ENCODE measurements at regions not wholly inside any gene's neighbourhood (a gene's known extent, or its start where the extent isn't known, plus 50 kb on each side); places are given as distances from the start of the nearest gene placed in this dataset.

DNA sequence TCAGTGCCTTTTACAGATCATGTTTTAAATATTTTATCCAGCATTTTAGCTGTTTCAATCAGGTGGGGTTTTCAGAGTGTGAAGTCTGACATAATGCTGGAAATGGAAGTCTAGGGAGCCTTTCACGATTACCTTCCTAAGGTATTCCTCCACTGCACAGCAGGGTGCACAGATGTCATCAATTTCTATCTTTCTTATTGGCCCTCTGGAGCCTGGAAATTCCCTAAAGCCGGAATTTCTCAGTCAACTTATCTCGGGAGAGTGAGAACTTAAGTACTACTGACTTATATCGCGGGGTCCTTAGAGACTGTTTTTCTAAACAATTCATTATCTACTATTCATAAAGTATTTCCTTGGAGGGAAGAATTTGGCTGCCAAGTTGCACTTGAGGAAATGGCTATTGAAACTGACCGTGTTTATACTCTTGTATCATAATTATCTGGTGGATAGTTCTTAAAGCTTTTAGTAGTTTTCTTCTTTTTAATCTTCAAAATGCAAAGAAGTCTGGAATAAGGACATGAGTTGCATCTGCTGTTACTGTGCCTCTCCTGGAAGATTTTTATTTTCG lies 311.8 kb upstream of the B3GALT2 start:
- peaks cover 0 to 38% (median 0%) of the 10 kb centered on the region in 3 donors for H3K36me3 Mint-ChIP-seq
- Histone ChIP-seq H3K4me3 (ENCODE audit: low read length) (no peak overlapping the region), H3K9me3 (ENCODE audit: low read length) (no peaks in the 10 kb centered on the region), H3K36me3 (ENCODE audit: insufficient read depth, low read length) (no peaks in the 10 kb centered on the region), H3K4me1 (ENCODE audit: insufficient read depth, low read length) (no peaks in the 10 kb centered on the region), H3K27me3 (ENCODE audit: insufficient read depth, low read length, poor library complexity, severe bottlenecking) (no peaks in the 10 kb centered on the region), H3K27ac (ENCODE audit: low read depth, low read length) (no peak overlapping the region)
- peak overlapping the region in 1 of 7 donors; percentile 32 for H3K4me3 Mint-ChIP-seq
- DNase-seq: no peak
- CTCF ChIA-PET: interaction anchor here (1.1 kb wide), 1 partner anchor 40 kb away, joined by 3 read pairs; no protein-coding TSS in a partner anchor
- H3K4me1 Mint-ChIP-seq: peaks cover 27 to 38% (median 33%) of the 10 kb centered on the region in 3 donors
- H3K27me3 Mint-ChIP-seq: no peaks in the 10 kb centered on the region
- POLR2A ChIA-PET: no interaction called here
- H3K9me3 Mint-ChIP-seq: peaks cover 0 to 5% (median 2%) of the 10 kb centered on the region in 5 donors
- peak overlapping the region in 6 of 8 donors; percentile 36 to 84 (median 62) for H3K27ac Mint-ChIP-seq

DNA sequence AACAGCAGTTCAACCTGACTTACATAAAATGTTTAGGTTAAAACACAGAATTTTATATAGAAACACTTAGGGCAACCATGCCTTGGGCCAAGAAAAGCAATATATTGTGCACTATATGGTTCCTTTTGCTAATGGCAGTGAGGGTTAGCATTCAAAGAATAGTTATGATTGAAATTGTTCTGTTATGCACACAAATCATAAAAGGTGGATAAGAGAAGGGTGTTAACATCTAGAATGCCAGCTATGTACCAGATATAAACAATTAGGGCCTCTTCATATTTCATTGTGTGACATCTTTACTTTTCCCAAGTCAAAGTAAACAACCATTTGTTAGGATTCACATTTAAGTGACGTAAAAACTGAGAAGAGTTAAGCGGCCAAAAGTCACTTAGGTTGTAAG lies 308.0 kb upstream of the B3GALT2 start:
- Mint-ChIP-seq H3K27ac (peak overlapping the region in 5 of 8 donors; percentile 5 to 78 (median 19)), H3K4me1 (peaks cover 49 to 53% (median 51%) of the 10 kb centered on the region in 3 donors), H3K36me3 (peaks cover 0 to 59% (median 4%) of the 10 kb centered on the region in 3 donors), H3K4me3 (no peak overlapping the region), H3K9me3 (peaks cover 0 to 18% (median 14%) of the 10 kb centered on the region in 5 donors), H3K27me3 (no peaks in the 10 kb centered on the region)
- ChIA-PET CTCF (interaction anchor here (0.7 kb wide), 1 partner anchor 12 kb away, joined by 3 read pairs; no protein-coding TSS in a partner anchor), POLR2A (no interaction called here)
- Histone ChIP-seq H3K36me3 (ENCODE audit: insufficient read depth, low read length) (no peaks in the 10 kb centered on the region), H3K9me3 (ENCODE audit: low read length) (no peaks in the 10 kb centered on the region), H3K27me3 (ENCODE audit: insufficient read depth, low read length, poor library complexity, severe bottlenecking) (no peaks in the 10 kb centered on the region), H3K4me1 (ENCODE audit: insufficient read depth, low read length) (no peaks in the 10 kb centered on the region), H3K27ac (ENCODE audit: low read depth, low read length) (no peak overlapping the region), H3K4me3 (ENCODE audit: low read length) (no peak overlapping the region)
- no peak for DNase-seq

DNA sequence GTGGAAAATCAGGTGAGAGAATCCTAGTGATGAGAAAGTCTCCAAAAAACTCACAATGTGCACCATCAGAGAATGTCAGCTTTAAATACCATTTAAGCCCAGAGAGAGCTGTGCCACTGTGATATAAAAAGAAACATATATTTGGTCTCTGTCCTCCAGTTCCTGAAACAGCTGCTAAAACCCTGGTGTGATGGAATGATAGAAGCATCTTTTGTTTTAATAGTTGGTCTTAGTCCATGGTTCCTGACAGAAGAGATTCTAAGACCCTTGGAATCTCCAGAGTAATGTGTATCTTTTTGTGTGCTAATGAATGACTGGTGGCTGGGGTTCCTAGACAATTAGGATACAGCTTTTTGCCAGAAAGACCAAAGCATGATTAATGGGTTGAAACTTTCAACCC lies 302.8 kb upstream of the B3GALT2 start:
- Mint-ChIP-seq H3K4me1 (peaks cover 44 to 51% (median 46%) of the 10 kb centered on the region in 3 donors), H3K27me3 (no peaks in the 10 kb centered on the region), H3K36me3 (peaks cover 0 to 67% (median 4%) of the 10 kb centered on the region in 3 donors), H3K9me3 (peaks cover 2 to 36% (median 20%) of the 10 kb centered on the region in 5 donors), H3K27ac (peak overlapping the region in 2 of 8 donors; percentile 21 to 30), H3K4me3 (no peak overlapping the region)
- H3K9me3 ChIP-seq (ENCODE audit: low read length): no peaks in the 10 kb centered on the region
- H3K27ac ChIP-seq (ENCODE audit: low read depth, low read length): no peak overlapping the region
- no peaks in the 10 kb centered on the region for H3K4me1 ChIP-seq (ENCODE audit: insufficient read depth, low read length)
- POLR2A ChIA-PET: no interaction called here
- no peak for DNase-seq
- no peaks in the 10 kb centered on the region for H3K27me3 ChIP-seq (ENCODE audit: insufficient read depth, low read length, poor library complexity, severe bottlenecking)
- no peaks in the 10 kb centered on the region for H3K36me3 ChIP-seq (ENCODE audit: insufficient read depth, low read length)
- no peak overlapping the region for H3K4me3 ChIP-seq (ENCODE audit: low read length)
- CTCF ChIA-PET: no interaction called here

DNA sequence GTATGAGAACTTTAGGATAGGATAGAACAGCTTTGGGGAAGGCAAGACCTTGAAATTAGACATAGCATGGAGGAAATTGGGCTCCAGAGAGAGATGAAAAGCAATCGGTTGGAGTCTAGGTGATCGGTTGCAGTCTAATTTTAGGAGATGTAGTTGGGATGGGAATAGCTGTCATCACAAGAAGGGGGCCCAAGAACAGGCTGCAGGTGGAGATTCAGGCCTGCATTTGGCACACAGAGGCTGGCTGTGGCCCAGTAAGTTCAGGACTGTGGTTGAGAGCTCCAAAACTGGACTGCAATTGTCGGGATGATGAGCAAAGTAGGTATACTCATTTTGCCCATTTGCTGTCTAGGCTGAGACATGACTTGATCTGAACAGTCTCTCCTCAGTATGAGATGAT lies 301.3 kb upstream of the B3GALT2 start:
- no peak overlapping the region for H3K4me3 ChIP-seq (ENCODE audit: low read length)
- no peaks in the 10 kb centered on the region for H3K9me3 ChIP-seq (ENCODE audit: low read length)
- H3K27ac ChIP-seq (ENCODE audit: low read depth, low read length): no peak overlapping the region
- DNase-seq: no peak
- no peaks in the 10 kb centered on the region for H3K27me3 Mint-ChIP-seq
- H3K4me1 Mint-ChIP-seq: peaks cover 33 to 36% (median 36%) of the 10 kb centered on the region in 3 donors
- H3K4me3 Mint-ChIP-seq: peak overlapping the region in 1 of 7 donors; percentile 16
- H3K36me3 Mint-ChIP-seq: peaks cover 0 to 68% (median 4%) of the 10 kb centered on the region in 3 donors
- H3K36me3 ChIP-seq (ENCODE audit: insufficient read depth, low read length): no peaks in the 10 kb centered on the region
- no peaks in the 10 kb centered on the region for H3K27me3 ChIP-seq (ENCODE audit: insufficient read depth, low read length, poor library complexity, severe bottlenecking)
- H3K27ac Mint-ChIP-seq: peak overlapping the region in 5 of 8 donors; percentile 56 to 92 (median 81)
- POLR2A ChIA-PET: interaction anchor here (0.6 kb wide), 1 partner anchor 43 kb away, joined by 3 read pairs; no protein-coding TSS in a partner anchor
- H3K4me1 ChIP-seq (ENCODE audit: insufficient read depth, low read length): no peaks in the 10 kb centered on the region
- H3K9me3 Mint-ChIP-seq: peaks cover 2 to 40% (median 20%) of the 10 kb centered on the region in 5 donors
- CTCF ChIA-PET: no interaction called here

DNA sequence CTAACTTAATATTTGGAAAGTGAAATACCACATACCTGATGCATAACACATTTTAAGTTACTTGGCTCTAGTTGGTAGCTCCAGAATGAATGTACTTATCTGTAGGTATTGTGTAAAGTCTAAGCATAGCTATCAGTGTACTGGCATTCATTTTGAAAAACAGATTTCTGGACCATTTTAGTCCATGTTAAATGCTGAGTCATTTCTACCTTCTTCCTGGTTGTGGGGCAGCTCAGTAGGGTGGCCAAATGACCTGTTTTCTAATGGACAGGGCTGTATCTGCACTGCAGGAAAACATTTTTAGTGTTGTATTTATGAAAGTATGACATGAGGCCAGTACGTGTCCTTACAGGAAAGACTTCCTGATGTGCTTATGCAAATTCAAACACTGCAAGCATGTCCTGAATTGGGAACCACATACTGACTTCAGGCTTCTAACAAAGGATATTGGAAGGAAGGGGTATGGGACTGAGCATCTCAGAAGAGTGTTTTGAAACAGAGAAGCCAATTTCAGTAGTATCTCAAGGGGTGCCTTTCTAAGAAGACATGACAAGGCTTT lies 300.3 kb upstream of the B3GALT2 start:
- ChIA-PET CTCF (no interaction called here), POLR2A (interaction anchor here (0.6 kb wide), 1 partner anchor 69 kb away, joined by 4 read pairs; no protein-coding TSS in a partner anchor)
- Mint-ChIP-seq H3K9me3 (peaks cover 2 to 47% (median 20%) of the 10 kb centered on the region in 5 donors), H3K27ac (peak overlapping the region in 7 of 8 donors; percentile 29 to 92 (median 59)), H3K36me3 (peaks cover 0 to 71% (median 5%) of the 10 kb centered on the region in 3 donors), H3K4me1 (peaks cover 30 to 32% (median 31%) of the 10 kb centered on the region in 3 donors), H3K4me3 (peak overlapping the region in 4 of 7 donors; percentile 4 to 47 (median 28)), H3K27me3 (no peaks in the 10 kb centered on the region)
- no peaks in the 10 kb centered on the region for H3K9me3 ChIP-seq (ENCODE audit: low read length)
- no peak overlapping the region for H3K27ac ChIP-seq (ENCODE audit: low read depth, low read length)
- no peaks in the 10 kb centered on the region for H3K36me3 ChIP-seq (ENCODE audit: insufficient read depth, low read length)
- H3K27me3 ChIP-seq (ENCODE audit: insufficient read depth, low read length, poor library complexity, severe bottlenecking): no peaks in the 10 kb centered on the region
- no peaks in the 10 kb centered on the region for H3K4me1 ChIP-seq (ENCODE audit: insufficient read depth, low read length)
- no peak overlapping the region for H3K4me3 ChIP-seq (ENCODE audit: low read length)
- DNase-seq: no peak

DNA sequence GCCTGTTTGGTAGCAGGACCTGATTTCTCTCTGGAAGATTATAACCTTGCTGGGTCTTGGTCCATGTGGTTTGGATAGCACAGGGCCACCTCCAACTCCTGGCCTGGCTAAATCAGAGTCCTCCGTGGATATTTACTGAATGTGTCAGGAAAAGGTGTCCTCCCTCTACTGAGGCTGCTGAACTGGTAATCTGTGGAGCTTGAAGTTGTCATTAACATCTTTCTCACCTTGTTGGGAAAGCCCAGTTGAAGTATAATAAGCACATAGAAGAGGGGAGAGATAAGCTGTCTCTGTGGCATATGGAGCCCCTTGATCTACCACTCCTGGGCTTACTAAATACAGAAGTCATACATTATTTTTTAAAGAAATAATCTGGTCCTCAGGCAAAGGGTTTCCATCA lies 294.3 kb upstream of the B3GALT2 start:
- ChIA-PET CTCF (interaction anchor here (1.4 to 2.3 kb wide), 2 partner anchors 59 to 814 kb away, joined by 3 to 5 read pairs; no protein-coding TSS in a partner anchor), POLR2A (no interaction called here)
- H3K27ac ChIP-seq (ENCODE audit: low read depth, low read length): no peak overlapping the region
- no peak overlapping the region for H3K4me3 ChIP-seq (ENCODE audit: low read length)
- peak overlapping the region; percentile 44 to 99 (median 86) for H3K27ac Mint-ChIP-seq
- H3K36me3 Mint-ChIP-seq: peaks cover 4 to 64% (median 27%) of the 10 kb centered on the region in 3 donors
- H3K36me3 ChIP-seq (ENCODE audit: insufficient read depth, low read length): no peaks in the 10 kb centered on the region
- no peak for DNase-seq
- peak overlapping the region in 2 of 7 donors; percentile 6 to 70 for H3K4me3 Mint-ChIP-seq
- peaks cover 13 to 50% (median 26%) of the 10 kb centered on the region in 5 donors for H3K9me3 Mint-ChIP-seq
- H3K27me3 ChIP-seq (ENCODE audit: insufficient read depth, low read length, poor library complexity, severe bottlenecking): no peaks in the 10 kb centered on the region
- H3K27me3 Mint-ChIP-seq: no peaks in the 10 kb centered on the region
- H3K9me3 ChIP-seq (ENCODE audit: low read length): no peaks in the 10 kb centered on the region
- H3K4me1 Mint-ChIP-seq: peaks cover 53 to 64% (median 61%) of the 10 kb centered on the region in 3 donors
- H3K4me1 ChIP-seq (ENCODE audit: insufficient read depth, low read length): peaks cover 36% of the 10 kb centered on the region

DNA sequence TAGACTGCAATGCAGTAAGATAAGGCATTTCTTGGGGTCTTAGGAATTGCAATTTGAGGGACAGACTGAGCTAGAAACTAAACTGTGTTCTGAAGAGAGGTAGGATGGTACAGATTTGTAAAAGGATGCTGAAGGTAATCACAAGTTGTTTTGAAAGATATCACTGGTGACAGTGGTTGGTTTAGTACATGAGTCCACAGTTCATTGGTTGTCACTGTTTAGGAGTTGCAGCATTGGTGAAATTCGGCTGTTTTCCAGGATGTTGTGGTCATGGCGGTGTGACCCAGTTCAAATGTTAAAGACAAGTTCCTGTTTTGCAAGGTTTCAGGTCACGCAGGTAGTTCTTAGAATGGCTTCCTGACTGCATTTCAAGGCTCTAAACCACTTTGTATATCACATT lies 292.8 kb upstream of the B3GALT2 start:
- Histone ChIP-seq H3K4me1 (ENCODE audit: insufficient read depth, low read length) (peaks cover 44% of the 10 kb centered on the region), H3K27ac (ENCODE audit: low read depth, low read length) (peak overlapping the region; percentile 7), H3K27me3 (ENCODE audit: insufficient read depth, low read length, poor library complexity, severe bottlenecking) (no peaks in the 10 kb centered on the region), H3K36me3 (ENCODE audit: insufficient read depth, low read length) (no peaks in the 10 kb centered on the region), H3K4me3 (ENCODE audit: low read length) (peak overlapping the region; percentile 23), H3K9me3 (ENCODE audit: low read length) (no peaks in the 10 kb centered on the region)
- peak; percentile 53 to 90 (median 85) for DNase-seq
- peaks cover 13 to 49% (median 23%) of the 10 kb centered on the region in 5 donors for H3K9me3 Mint-ChIP-seq
- H3K27me3 Mint-ChIP-seq: no peaks in the 10 kb centered on the region
- POLR2A ChIA-PET: interaction anchor here (1.1 to 3.0 kb wide), 3 partner anchors 17 to 61 kb away, joined by 5 to 17 read pairs (median 5); no protein-coding TSS in a partner anchor
- H3K4me3 Mint-ChIP-seq: peak overlapping the region; percentile 12 to 63 (median 49)
- CTCF ChIA-PET: interaction anchor here (1.1 to 2.3 kb wide), 5 partner anchors 11 to 82 kb away, joined by 3 to 5 read pairs (median 4); no protein-coding TSS in a partner anchor
- peaks cover 6 to 66% (median 28%) of the 10 kb centered on the region in 3 donors for H3K36me3 Mint-ChIP-seq
- H3K4me1 Mint-ChIP-seq: peaks cover 56 to 72% (median 71%) of the 10 kb centered on the region in 3 donors
- H3K27ac Mint-ChIP-seq: peak overlapping the region; percentile 85 to 99 (median 91)
